ENCODE measurements at regions not wholly inside any gene's neighbourhood (a gene's known extent, or its start where the extent isn't known, plus 50 kb on each side); places are given as distances from the start of the nearest gene placed in this dataset.

GRCh38 chr3:194265996-194266964 is 84.8 kb downstream of the CPN2 start:
- no peak for DNase-seq (ENCODE audit: low read depth in 2 of 2)

GRCh38 chr3:194267744-194268653 is 83.1 kb downstream of the CPN2 start:
- DNase-seq (ENCODE audit: low read depth in 2 of 2): no peak

GRCh38 chr3:194268654-194269512 is 82.2 kb downstream of the CPN2 start:
- no peak for DNase-seq (ENCODE audit: low read depth in 2 of 2)

GRCh38 chr3:194269610-194270145 is 81.5 kb downstream of the CPN2 start:
- DNase-seq (ENCODE audit: low read depth in 2 of 2): no peak

GRCh38 chr3:194270627-194271459 is 80.3 kb downstream of the CPN2 start:
- no peak for DNase-seq (ENCODE audit: low read depth in 2 of 2)

- DNase-seq (ENCODE audit: low read depth in 2 of 2): no peak
Observed at GRCh38 chr3:194271460-194272035, 79.6 kb downstream of the CPN2 start.

GRCh38 chr3:194272221-194272620 is 78.9 kb downstream of the CPN2 start:
- DNase-seq (ENCODE audit: low read depth in 2 of 2): no peak

GRCh38 chr3:194272861-194273742 is 78.0 kb downstream of the CPN2 start:
- no peak for DNase-seq (ENCODE audit: low read depth in 2 of 2)

GRCh38 chr3:194273743-194274310 is 77.3 kb downstream of the CPN2 start:
- no peak for DNase-seq (ENCODE audit: low read depth in 2 of 2)

- DNase-seq (ENCODE audit: low read depth in 2 of 2): no peak
Observed at GRCh38 chr3:194274424-194275085, 76.6 kb downstream of the CPN2 start.

GRCh38 chr3:194275291-194275690 is 75.8 kb downstream of the CPN2 start:
- no peak for DNase-seq (ENCODE audit: low read depth in 2 of 2)

GRCh38 chr3:194275721-194276120 is 75.4 kb downstream of the CPN2 start:
- no peak for DNase-seq (ENCODE audit: low read depth in 2 of 2)

- no peak for DNase-seq (ENCODE audit: low read depth in 2 of 2)
Observed at GRCh38 chr3:194276768-194277103, 74.4 kb downstream of the CPN2 start.

- no peak for DNase-seq (ENCODE audit: low read depth in 2 of 2)
Observed at GRCh38 chr3:194277104-194277785, 73.9 kb downstream of the CPN2 start.

- DNase-seq (ENCODE audit: low read depth in 2 of 2): no peak
Observed at GRCh38 chr3:194277786-194278130, 73.4 kb downstream of the CPN2 start.

- DNase-seq (ENCODE audit: low read depth in 2 of 2): no peak
Observed at GRCh38 chr3:194278186-194278845, 72.8 kb downstream of the CPN2 start.

- DNase-seq (ENCODE audit: low read depth in 2 of 2): no peak
Observed at GRCh38 chr3:194279101-194279500, 72.0 kb downstream of the CPN2 start.
